ENCODE measurements at regions not wholly inside any gene's neighbourhood (a gene's known extent, or its start where the extent isn't known, plus 50 kb on each side); places are given as distances from the start of the nearest gene placed in this dataset.

GRCh38 chr4:156569535-156569934 lies 402.1 kb downstream of the PDGFC start:
- TF ChIP-seq, protein P1, sequence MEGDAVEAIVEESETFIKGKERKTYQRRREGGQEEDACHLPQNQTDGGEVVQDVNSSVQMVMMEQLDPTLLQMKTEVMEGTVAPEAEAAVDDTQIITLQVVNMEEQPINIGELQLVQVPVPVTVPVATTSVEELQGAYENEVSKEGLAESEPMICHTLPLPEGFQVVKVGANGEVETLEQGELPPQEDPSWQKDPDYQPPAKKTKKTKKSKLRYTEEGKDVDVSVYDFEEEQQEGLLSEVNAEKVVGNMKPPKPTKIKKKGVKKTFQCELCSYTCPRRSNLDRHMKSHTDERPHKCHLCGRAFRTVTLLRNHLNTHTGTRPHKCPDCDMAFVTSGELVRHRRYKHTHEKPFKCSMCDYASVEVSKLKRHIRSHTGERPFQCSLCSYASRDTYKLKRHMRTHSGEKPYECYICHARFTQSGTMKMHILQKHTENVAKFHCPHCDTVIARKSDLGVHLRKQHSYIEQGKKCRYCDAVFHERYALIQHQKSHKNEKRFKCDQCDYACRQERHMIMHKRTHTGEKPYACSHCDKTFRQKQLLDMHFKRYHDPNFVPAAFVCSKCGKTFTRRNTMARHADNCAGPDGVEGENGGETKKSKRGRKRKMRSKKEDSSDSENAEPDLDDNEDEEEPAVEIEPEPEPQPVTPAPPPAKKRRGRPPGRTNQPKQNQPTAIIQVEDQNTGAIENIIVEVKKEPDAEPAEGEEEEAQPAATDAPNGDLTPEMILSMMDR (IDR thresholded peaks at IDR 0.05), result no peak
- no peak for TF ChIP-seq ZFX (IDR thresholded peaks at IDR 0.05; ENCODE audit: borderline replicate concordance)

Data from 22Rv1 (cell line).